Memory B cell (primary cell): ENCODE measurements at regions not wholly inside any gene's neighbourhood (a gene's known extent, or its start where the extent isn't known, plus 50 kb on each side); places are given as distances from the start of the nearest gene placed in this dataset.

Experiments used
- ATAC-seq: fragments of 150-1000 bp; cut with Tn5 transposase; 2 replicates; pipeline ENCODE4 v1.10.0; 2021; ENCODE audit warnings: low read depth, mild to moderate bottlenecking, moderate library complexity
- DNase-seq, 2 donors: peaks; one replicate each; pipeline ENCODE4 v3.0.0; 2022; ENCODE audit warnings: low spot score in 2 of 2
- H3K27ac Mint-ChIP-seq: one replicate; pipeline ENCODE4 v1.8.0; 2022; ENCODE audit warnings: mild to moderate bottlenecking, moderate library complexity, mixed read lengths
- H3K27me3 Mint-ChIP-seq: one replicate; pipeline ENCODE4 v1.8.0; 2022; ENCODE audit warnings: mixed read lengths
- H3K36me3 Mint-ChIP-seq: one replicate; pipeline ENCODE4 v1.8.0; 2022; ENCODE audit warnings: mild to moderate bottlenecking, mixed read lengths
- H3K4me1 Mint-ChIP-seq: one replicate; pipeline ENCODE4 v1.8.0; 2022; ENCODE audit warnings: mixed read lengths
- H3K4me3 Mint-ChIP-seq: one replicate; pipeline ENCODE4 v1.8.0; 2022; ENCODE audit warnings: mild to moderate bottlenecking, moderate library complexity, mixed read lengths
- H3K9me3 Mint-ChIP-seq: one replicate; pipeline ENCODE4 v1.8.0; 2022; ENCODE audit warnings: mixed read lengths

- Mint-ChIP-seq H3K4me3 (no peak overlapping the region), H3K4me1 (peaks cover 7% of the 10 kb centered on the region), H3K9me3 (no peaks in the 10 kb centered on the region), H3K27me3 (no peaks in the 10 kb centered on the region), H3K27ac (no peak overlapping the region), H3K36me3 (no peaks in the 10 kb centered on the region)
- DNase-seq (no peak), ATAC-seq (no peak)
These were observed 315.2 kb downstream of the FIGN start for GRCh38 chr2:163420604-163421003.

DNA sequence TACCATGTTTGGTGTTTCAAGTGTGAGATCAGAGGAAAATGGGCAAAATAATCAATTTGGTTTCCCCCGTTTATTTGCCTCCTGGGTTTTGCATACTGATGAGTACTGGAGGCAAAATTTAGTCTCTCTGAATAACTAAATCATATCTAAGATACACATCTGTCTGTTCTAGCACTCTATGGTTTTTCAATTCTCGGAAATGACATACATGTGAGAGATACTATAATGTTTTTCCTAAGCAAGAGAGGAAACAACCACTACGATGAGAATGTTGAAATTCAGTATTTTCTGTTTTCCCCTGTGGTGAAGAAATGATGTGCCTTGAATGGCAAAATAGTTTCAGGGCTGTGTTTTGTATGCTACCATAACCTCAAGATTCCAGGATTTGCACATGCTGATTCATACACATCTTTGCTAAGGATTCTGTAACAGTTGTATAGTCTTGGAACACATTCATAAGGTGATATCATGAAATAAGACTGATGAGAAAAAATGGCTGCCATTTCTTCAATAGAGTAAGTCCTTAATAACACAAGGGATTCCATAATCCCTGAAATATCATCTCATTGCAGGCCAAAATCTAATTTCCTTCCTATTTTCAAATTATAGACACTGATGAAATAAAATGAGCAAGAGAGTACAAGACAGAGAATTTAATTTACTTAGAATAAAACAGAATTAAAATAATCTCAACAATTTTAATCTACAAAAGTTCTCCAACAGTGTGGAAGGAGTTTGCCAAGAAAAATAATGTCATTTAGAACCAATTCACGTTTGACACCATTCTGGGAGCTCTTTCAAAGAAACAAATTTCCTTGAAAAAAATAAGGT, 316.6 kb downstream of the FIGN start:
- H3K4me3 Mint-ChIP-seq, result no peak overlapping the region
- H3K27me3 Mint-ChIP-seq, result no peaks in the 10 kb centered on the region
- ATAC-seq, result no peak
- no peak for DNase-seq
- peaks cover 3% of the 10 kb centered on the region for H3K36me3 Mint-ChIP-seq
- peaks cover 2% of the 10 kb centered on the region for H3K9me3 Mint-ChIP-seq
- no peak overlapping the region for H3K27ac Mint-ChIP-seq
- H3K4me1 Mint-ChIP-seq, result peaks cover 10% of the 10 kb centered on the region

- Mint-ChIP-seq H3K4me1 (peaks cover 10% of the 10 kb centered on the region), H3K9me3 (peaks cover 2% of the 10 kb centered on the region), H3K36me3 (peaks cover 3% of the 10 kb centered on the region), H3K27ac (no peak overlapping the region), H3K27me3 (no peaks in the 10 kb centered on the region), H3K4me3 (peak overlapping the region; percentile 11)
- DNase-seq (no peak), ATAC-seq (peak; percentile 73)
These were observed 318.0 kb downstream of the FIGN start for GRCh38 chr2:163417596-163418337.

DNA sequence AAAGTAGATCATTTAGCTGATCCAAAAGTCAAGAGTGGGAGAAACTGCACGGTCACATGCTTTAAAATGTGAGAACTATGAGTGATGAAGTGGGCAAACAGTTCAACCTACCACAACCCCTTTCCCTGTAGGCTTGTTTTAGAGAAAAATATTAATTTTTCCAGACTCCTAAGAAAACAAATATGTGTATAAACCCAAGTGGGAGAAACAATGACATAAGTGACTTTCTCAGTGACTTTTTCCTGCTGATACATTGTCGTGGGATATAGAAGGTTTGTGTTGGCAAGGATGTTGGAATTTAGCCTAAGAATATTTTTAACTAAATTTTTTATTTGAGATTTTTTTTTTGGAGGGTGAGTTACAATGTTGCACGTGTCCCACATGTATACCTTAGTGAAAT, 321.7 kb downstream of the FIGN start:
- Mint-ChIP-seq H3K36me3 (peaks cover 3% of the 10 kb centered on the region), H3K27me3 (no peaks in the 10 kb centered on the region), H3K4me3 (no peak overlapping the region), H3K9me3 (peaks cover 4% of the 10 kb centered on the region), H3K4me1 (peaks cover 13% of the 10 kb centered on the region), H3K27ac (no peak overlapping the region)
- ATAC-seq, result no peak
- DNase-seq, result no peak

GRCh38 chr2:163407296-163407695, 328.5 kb downstream of the FIGN start:
- Mint-ChIP-seq H3K4me1 (peaks cover 3% of the 10 kb centered on the region), H3K27me3 (no peaks in the 10 kb centered on the region), H3K4me3 (no peak overlapping the region), H3K36me3 (no peaks in the 10 kb centered on the region), H3K9me3 (peaks cover 2% of the 10 kb centered on the region), H3K27ac (no peak overlapping the region)
- no peak for ATAC-seq
- no peak for DNase-seq

DNA sequence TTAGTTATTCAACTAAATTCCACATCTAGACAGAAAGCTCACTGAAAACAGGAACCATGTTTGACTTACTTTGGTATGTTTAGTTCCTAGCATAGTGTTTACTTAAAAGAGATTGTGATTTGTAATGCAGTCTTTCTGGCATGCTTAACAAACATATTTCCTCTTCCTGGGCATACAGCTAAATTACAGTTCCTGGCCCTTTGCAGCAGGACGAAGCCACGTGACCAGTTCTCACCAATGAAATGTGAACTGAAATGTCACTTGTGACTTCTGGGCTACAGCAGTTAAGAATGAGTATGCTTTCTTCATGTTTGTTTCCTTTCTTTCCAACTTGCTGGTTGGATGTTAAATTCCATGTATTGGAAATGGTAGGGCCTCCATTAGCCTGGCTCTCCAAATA, 330.5 kb downstream of the FIGN start:
- ATAC-seq, result no peak
- Mint-ChIP-seq H3K36me3 (no peaks in the 10 kb centered on the region), H3K4me3 (no peak overlapping the region), H3K4me1 (peaks cover 3% of the 10 kb centered on the region), H3K9me3 (peaks cover 2% of the 10 kb centered on the region), H3K27ac (no peak overlapping the region), H3K27me3 (no peaks in the 10 kb centered on the region)
- DNase-seq, result no peak

DNA sequence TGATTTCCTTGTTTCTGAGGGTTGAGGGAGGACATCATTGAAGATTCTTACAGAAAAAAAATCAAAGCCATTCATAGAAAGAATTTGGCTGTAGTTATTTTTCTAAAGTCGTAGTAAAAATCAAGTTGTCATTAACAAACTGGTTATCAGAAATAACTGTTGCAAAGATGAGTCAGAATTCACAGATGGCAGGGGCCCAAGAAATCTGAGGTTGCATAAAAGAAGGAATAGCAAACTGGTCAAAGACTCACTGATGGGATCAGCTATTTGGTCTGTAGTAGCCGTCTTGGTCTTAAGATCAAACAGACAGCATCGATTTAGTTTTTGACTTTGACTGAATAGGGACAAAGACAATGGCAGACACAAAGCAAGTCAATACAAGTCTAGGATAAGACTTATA, 334.3 kb downstream of the FIGN start:
- no peak for ATAC-seq
- no peaks in the 10 kb centered on the region for H3K9me3 Mint-ChIP-seq
- no peak for DNase-seq
- no peak overlapping the region for H3K27ac Mint-ChIP-seq
- no peaks in the 10 kb centered on the region for H3K27me3 Mint-ChIP-seq
- no peak overlapping the region for H3K4me3 Mint-ChIP-seq
- H3K36me3 Mint-ChIP-seq, result no peaks in the 10 kb centered on the region
- no peaks in the 10 kb centered on the region for H3K4me1 Mint-ChIP-seq

- ATAC-seq, result no peak
- Mint-ChIP-seq H3K4me1 (no peaks in the 10 kb centered on the region), H3K36me3 (no peaks in the 10 kb centered on the region), H3K27ac (no peak overlapping the region), H3K27me3 (no peaks in the 10 kb centered on the region), H3K4me3 (no peak overlapping the region), H3K9me3 (no peaks in the 10 kb centered on the region)
- DNase-seq, result no peak
These were observed 338.4 kb downstream of the FIGN start for GRCh38 chr2:163397451-163397850.

DNA sequence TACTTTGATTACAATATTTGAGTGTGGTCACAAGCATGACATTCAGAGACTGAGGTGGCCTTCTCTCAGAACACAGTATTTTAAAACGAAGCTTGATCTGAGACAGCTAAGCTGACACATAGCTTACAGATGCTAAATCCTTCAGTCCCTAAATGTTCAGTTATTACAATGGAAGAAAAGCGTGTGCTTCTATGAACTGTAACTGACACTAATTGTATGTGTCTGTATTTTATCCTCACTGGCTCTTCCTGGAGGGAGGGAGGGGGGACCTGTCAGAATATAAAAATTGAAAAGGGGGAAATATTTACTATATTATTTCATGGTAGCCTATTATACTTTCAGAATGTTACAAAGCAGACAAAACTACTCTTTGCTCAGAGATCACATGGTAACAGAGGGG, 340.2 kb downstream of the FIGN start:
- H3K27me3 Mint-ChIP-seq, result no peaks in the 10 kb centered on the region
- H3K4me1 Mint-ChIP-seq, result no peaks in the 10 kb centered on the region
- H3K9me3 Mint-ChIP-seq, result no peaks in the 10 kb centered on the region
- no peak for ATAC-seq
- no peak overlapping the region for H3K4me3 Mint-ChIP-seq
- no peaks in the 10 kb centered on the region for H3K36me3 Mint-ChIP-seq
- no peak overlapping the region for H3K27ac Mint-ChIP-seq
- no peak for DNase-seq

DNA sequence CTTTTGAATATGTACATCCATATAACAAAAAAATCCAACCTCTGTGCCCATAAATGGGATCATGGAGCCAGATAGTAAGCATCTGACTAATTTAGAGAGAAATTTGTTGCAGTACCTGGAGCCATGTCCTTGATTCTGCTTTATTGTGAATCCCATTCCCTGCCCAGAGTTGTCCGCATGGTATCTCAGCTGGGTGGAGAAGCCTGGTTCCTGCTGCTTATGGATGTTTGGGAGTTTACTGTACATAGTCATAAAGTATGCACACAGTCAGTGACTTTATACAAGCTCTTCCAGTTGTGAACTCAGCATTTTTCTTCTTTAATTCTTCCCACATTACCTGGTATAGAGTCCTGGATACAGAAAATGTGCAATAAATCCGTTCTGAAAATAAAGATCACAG, 346.0 kb downstream of the FIGN start:
- Mint-ChIP-seq H3K4me1 (no peaks in the 10 kb centered on the region), H3K36me3 (no peaks in the 10 kb centered on the region), H3K27me3 (no peaks in the 10 kb centered on the region), H3K9me3 (no peaks in the 10 kb centered on the region), H3K27ac (no peak overlapping the region), H3K4me3 (no peak overlapping the region)
- ATAC-seq (no peak), DNase-seq (no peak)

DNA sequence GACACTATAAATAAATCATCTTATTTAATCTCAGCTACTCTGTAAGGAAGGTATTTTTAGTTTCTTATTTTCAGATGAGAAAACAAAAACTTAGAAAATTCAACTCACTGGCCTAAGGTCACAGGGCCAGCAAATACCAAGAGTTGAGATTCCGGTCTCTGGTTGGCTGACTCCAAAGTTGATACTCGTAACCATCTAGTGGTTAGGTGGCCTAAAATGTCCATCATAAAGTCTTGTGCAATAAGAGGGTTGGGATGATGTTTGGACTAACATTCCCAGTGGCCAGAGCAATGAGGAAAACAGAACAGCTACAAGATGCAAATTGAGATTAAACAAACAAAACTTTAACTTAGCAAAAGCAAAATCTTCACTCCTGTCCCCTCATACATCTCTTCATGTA, 360.3 kb downstream of the FIGN start:
- H3K4me1 Mint-ChIP-seq, result no peaks in the 10 kb centered on the region
- no peak for DNase-seq
- H3K36me3 Mint-ChIP-seq, result no peaks in the 10 kb centered on the region
- no peak overlapping the region for H3K27ac Mint-ChIP-seq
- H3K27me3 Mint-ChIP-seq, result no peaks in the 10 kb centered on the region
- no peaks in the 10 kb centered on the region for H3K9me3 Mint-ChIP-seq
- no peak overlapping the region for H3K4me3 Mint-ChIP-seq
- ATAC-seq, result no peak

- H3K27ac Mint-ChIP-seq, result no peak overlapping the region
- no peaks in the 10 kb centered on the region for H3K4me1 Mint-ChIP-seq
- no peak overlapping the region for H3K4me3 Mint-ChIP-seq
- no peaks in the 10 kb centered on the region for H3K9me3 Mint-ChIP-seq
- no peaks in the 10 kb centered on the region for H3K27me3 Mint-ChIP-seq
- DNase-seq, result no peak
- no peaks in the 10 kb centered on the region for H3K36me3 Mint-ChIP-seq
- ATAC-seq, result no peak
These were observed 360.7 kb downstream of the FIGN start for GRCh38 chr2:163375070-163375469.

GRCh38 chr2:163374282-163374681, 361.5 kb downstream of the FIGN start:
- Mint-ChIP-seq H3K27me3 (no peaks in the 10 kb centered on the region), H3K36me3 (no peaks in the 10 kb centered on the region), H3K4me3 (no peak overlapping the region), H3K9me3 (no peaks in the 10 kb centered on the region), H3K4me1 (no peaks in the 10 kb centered on the region), H3K27ac (no peak overlapping the region)
- DNase-seq (no peak), ATAC-seq (no peak)

DNA sequence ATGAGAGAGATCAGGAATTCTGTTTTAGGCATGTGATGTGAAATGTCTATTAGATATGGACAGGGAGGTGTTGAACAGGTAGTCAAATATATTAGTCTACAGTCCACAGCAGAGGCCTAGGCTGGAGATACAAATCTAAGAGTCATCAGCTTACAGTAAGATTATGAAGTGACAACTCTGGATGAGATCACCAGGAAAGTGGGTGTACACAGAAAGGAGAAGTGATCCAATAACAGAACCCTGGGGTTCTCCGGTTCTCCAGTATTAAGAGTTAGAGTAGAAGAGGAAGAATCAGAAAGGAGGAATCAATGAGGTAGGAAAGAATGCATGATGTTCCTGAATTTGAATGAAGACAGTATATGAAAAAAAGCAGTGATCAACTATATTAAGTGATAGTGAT, 362.3 kb downstream of the FIGN start:
- no peaks in the 10 kb centered on the region for H3K4me1 Mint-ChIP-seq
- no peak for ATAC-seq
- no peak for DNase-seq
- H3K4me3 Mint-ChIP-seq, result no peak overlapping the region
- no peaks in the 10 kb centered on the region for H3K9me3 Mint-ChIP-seq
- no peaks in the 10 kb centered on the region for H3K27me3 Mint-ChIP-seq
- no peak overlapping the region for H3K27ac Mint-ChIP-seq
- H3K36me3 Mint-ChIP-seq, result no peaks in the 10 kb centered on the region
